HepG2 (cell line): ENCODE measurements at regions not wholly inside any gene's neighbourhood (a gene's known extent, or its start where the extent isn't known, plus 50 kb on each side); places are given as distances from the start of the nearest gene placed in this dataset.
A peak's percentile ranks its signal among the peaks of the same experiment; 100 is the strongest.

Source experiments
- ATAC-seq: fragments of 200-7000 bp; cut with Tn5 transposase; 3 replicates; pipeline ENCODE4 v1.9.1; 2020; ENCODE audit warnings: mild to moderate bottlenecking, moderate library complexity
- BruUV-seq: library from RNA; stranded (reverse); fragments of 400-500 nt; replicated peaks from 2 replicates; lab custom pipeline; 2021; lab: Mats Ljungman, UMichigan
- CTCF ChIA-PET: fragments of 300-600 bp; formaldehyde crosslinking; extraction: SDS; loops from one replicate; lab custom pipeline; 2021; ENCODE audit warnings: low total read pairs, inconsistent platforms, low intra/inter-chr PET ratio; lab: Yijun Ruan, JAX
- POLR2A ChIA-PET: fragments of 350-600 bp; sonication (Branson Sonifier 250); formaldehyde crosslinking; loops from one replicate; lab custom pipeline; 2020; ENCODE audit warnings: antibody characterized with exemption, inconsistent platforms; lab: Yijun Ruan, JAX
- DNase-seq: peaks from one replicate; pipeline ENCODE4 v3.0.0-alpha.2; 2015; ENCODE audit warnings: low spot score
- FAIRE-seq: peaks from 3 replicates; lab custom pipeline; 2011; peaks lifted over from hg19 to GRCh38; lab: Jason Lieb, UNC
- H2AFZ ChIP-seq: one replicate; pipeline ENCODE4 v1.6.1; 2011; ENCODE audit warnings: low read length, inconsistent platforms
- H3K27ac ChIP-seq: fragments of 300-600 bp; 3 replicates; pipeline ENCODE4 v1.8.0; 2011; ENCODE audit warnings: mixed run types, mild to moderate bottlenecking, mixed read lengths, low read length, inconsistent platforms; ENCODE audit not compliant: insufficient read depth; ENCODE audit errors: extremely low read length
- H3K27me3 ChIP-seq, 2 experiments: fragments of 200-600 bp in 1 of 2; 2 replicates in 1 of 2; 3 replicates in 1 of 2; pipeline versions ENCODE4 v1.6.0 to v1.8.0; 2011; ENCODE audit warnings: low read length in 2 of 2, mild to moderate bottlenecking in 2 of 2, moderate library complexity in 2 of 2, inconsistent platforms in 1 of 2; ENCODE audit not compliant: insufficient read depth in 2 of 2, control insufficient read depth in 1 of 2
- H3K36me3 ChIP-seq, 2 experiments: fragments of 200-600 bp in 1 of 2; replicated peaks in 1 of 2; 2 replicates in 1 of 2; 3 replicates in 1 of 2; pipeline versions ENCODE4 v1.5.1 to v1.8.0; 2011; ENCODE audit warnings: low read length in 2 of 2, inconsistent platforms in 1 of 2; ENCODE audit not compliant: insufficient read depth in 2 of 2, control insufficient read depth in 1 of 2
- H3K4me1 ChIP-seq: 2 replicates; pipeline ENCODE4 v1.5.1; 2012; ENCODE audit warnings: low read length, inconsistent platforms; ENCODE audit not compliant: insufficient read depth
- H3K4me2 ChIP-seq: 2 replicates; pipeline ENCODE4 v1.6.0; 2011; ENCODE audit warnings: low read depth, low read length, inconsistent platforms
- H3K4me3 ChIP-seq, 3 experiments: fragments of 200-600 bp in 1 of 3; sonication (generic), shearing (Covaris generic) in 1 of 3; replicated peaks in 1 of 3; 2 replicates each; pipeline ENCODE4 v1.5.1; 2011 to 2016; ENCODE audit warnings: low read length in 3 of 3, inconsistent platforms in 2 of 3, low read depth in 2 of 3, mild to moderate bottlenecking in 2 of 3, control low read depth in 1 of 3, mixed read lengths in 1 of 3; ENCODE audit not compliant: insufficient read depth in 1 of 3
- H3K79me2 ChIP-seq: one replicate; pipeline ENCODE4 v1.6.1; 2011; ENCODE audit warnings: low read length, inconsistent platforms; ENCODE audit not compliant: insufficient read depth
- H3K9ac ChIP-seq: 2 replicates; pipeline ENCODE4 v1.6.0; 2011; ENCODE audit warnings: mild to moderate bottlenecking, low read depth, low read length, inconsistent platforms; ENCODE audit not compliant: insufficient read depth
- H3K9me3 ChIP-seq: 2 replicates; pipeline ENCODE4 v1.5.1; 2012; ENCODE audit warnings: mild to moderate bottlenecking, low read length
- H4K20me1 ChIP-seq: 2 replicates; pipeline ENCODE4 v1.6.0; 2011; ENCODE audit warnings: inconsistent platforms, mild to moderate bottlenecking, low read length, moderate library complexity; ENCODE audit not compliant: insufficient read depth
- ARID3A ChIP-seq: IDR thresholded peaks from 2 replicates; pipeline ENCODE4 v1.6.1; 2012; ENCODE audit warnings: low read depth, low read length, improper control_type of control experiment
- ATF7 ChIP-seq, 2 experiments: fragments of 450-650 bp in 1 of 2; sonication (generic) in 1 of 2; formaldehyde crosslinking in 1 of 2; IDR thresholded peaks; 2 replicates each; pipeline versions ENCODE4 v1.4.0 to v1.6.1; 2016 to 2020; ENCODE audit warnings: antibody characterized with exemption in 1 of 2, mild to moderate bottlenecking in 1 of 2, missing genetic modification reagents in 1 of 2
- CREB1 ChIP-seq, 2 experiments: fragments of 450-650 bp in 1 of 2; IDR thresholded peaks; 2 replicates each; pipeline ENCODE4 v1.6.1; 2016 to 2017; ENCODE audit warnings: control low read depth in 1 of 2, mild to moderate bottlenecking in 1 of 2, missing compliant biosample characterization in 1 of 2, missing genetic modification characterization in 1 of 2
- FUBP1 ChIP-seq: sonication (generic); formaldehyde crosslinking; IDR thresholded peaks from 2 replicates; pipeline ENCODE4 v1.5.1; 2020; ENCODE audit warnings: missing genetic modification reagents, mild to moderate bottlenecking, borderline replicate concordance
- GPN1 ChIP-seq: sonication (generic); formaldehyde crosslinking; IDR thresholded peaks from 2 replicates; pipeline ENCODE4 v1.5.1; 2020; ENCODE audit warnings: missing genetic modification reagents, borderline replicate concordance
- KLF9 ChIP-seq: IDR thresholded peaks from 2 replicates; pipeline ENCODE4 v1.6.1; 2016; ENCODE audit warnings: low read depth
- SKIL ChIP-seq: sonication (generic); formaldehyde crosslinking; IDR thresholded peaks from 2 replicates; pipeline ENCODE4 v1.8.0; 2022; ENCODE audit warnings: missing genetic modification reagents, mild to moderate bottlenecking, moderate library complexity, borderline replicate concordance
- ZSCAN9 ChIP-seq: IDR thresholded peaks from 2 replicates; pipeline ENCODE4 v1.6.1; 2016; ENCODE audit warnings: borderline replicate concordance
- WGBS: methylation state at CpG from one replicate; pipeline ENCODE4 v1.1.6; 2017; ENCODE audit warnings: low lambda C conversion rate; 5-methylcytosine and 5-hydroxymethylcytosine counted together
- in situ Hi-C: cut with HindIII; loops from 2 replicates; pipeline ENCODE4 v1.10.0; 2017; ENCODE audit warnings: low pct_unique_long_range_greater_than_20kb; ENCODE audit not compliant: extremely low pct_ligation_motif_present
- intact Hi-C: fragments of 100-400 bp; cut with micrococcal nuclease; formaldehyde crosslinking; loops from one replicate; pipeline ENCODE4 v1.10.0; 2022; ENCODE audit not compliant: unreplicated experiment

- TF ChIP-seq ARID3A: no peak
These were observed 117.4 kb upstream of the GDNF start (continued) for GRCh38 chr5:37957218-37957617.

GRCh38 chr5:37955748-37956147, 115.9 kb upstream of the GDNF start:
- WGBS: 32% methylated on average over 4 of the region's 4 CpGs
- peaks cover 23% of the 10 kb centered on the region for H3K9me3 ChIP-seq
- ATAC-seq: no peak
- POLR2A ChIA-PET: no interaction called here
- intact Hi-C loops: no loop called here
- TF ChIP-seq CREB1 (IDR thresholded peaks at IDR 0.05) (peak; percentile 36; the same call in 1 of the 2 replicates), CREB1 (CRISPR knock-in tag; IDR thresholded peaks at IDR 0.05) (no peak), GPN1 (CRISPR knock-in tag) (no peak), ATF7 (IDR thresholded peaks at IDR 0.05) (peak; percentile 50; the same call in 1 of the 2 replicates), ATF7 (CRISPR knock-in tag; IDR thresholded peaks at IDR 0.05) (no peak)
- TF ChIP-seq, all 625 proteins: peak for 2
- no peak overlapping the region for H2AFZ ChIP-seq
- no peaks in the 10 kb centered on the region for H3K36me3 ChIP-seq
- peaks cover 0 to 2% of the 10 kb centered on the region in 2 experiments; a peak in 1 of 5 replicates for H3K27me3 ChIP-seq
- in situ Hi-C loops: no loop called here
- no peaks in the 10 kb centered on the region for H3K79me2 ChIP-seq
- no peaks in the 10 kb centered on the region for H4K20me1 ChIP-seq
- H3K4me1 ChIP-seq: 0 out of 2 replicates have a peak, but pooled peaks cover 7% of the 10 kb centered on the region
- FAIRE-seq (no peak), DNase-seq (no peak)
- CTCF ChIA-PET: no interaction called here
- no TSS peak for BruUV-seq
- no peak overlapping the region for H3K27ac ChIP-seq
- H3K9ac ChIP-seq: no peak overlapping the region
- H3K4me3 ChIP-seq: no peak overlapping the region
- H3K4me2 ChIP-seq: no peak overlapping the region

- in situ Hi-C loops: no loop called here
- ChIA-PET POLR2A (no interaction called here), CTCF (no interaction called here)
- Histone ChIP-seq H3K27me3 (peaks cover 0 to 4% of the 10 kb centered on the region in 2 experiments; a peak in 1 of 5 replicates), H3K4me1 (0 out of 2 replicates have a peak, but pooled peaks cover 7% of the 10 kb centered on the region), H3K9ac (no peak overlapping the region), H3K9me3 (peaks cover 23% of the 10 kb centered on the region), H3K79me2 (no peaks in the 10 kb centered on the region), H3K27ac (no peak overlapping the region), H3K4me3 (no peak overlapping the region), H3K36me3 (no peaks in the 10 kb centered on the region), H2AFZ (no peak overlapping the region), H3K4me2 (no peak overlapping the region), H4K20me1 (no peaks in the 10 kb centered on the region)
- intact Hi-C loops: no loop called here
- TF ChIP-seq KLF9: no peak
- no peak for TF ChIP-seq FUBP1 (CRISPR knock-in tag)
- no peak for TF ChIP-seq ZSCAN9 (CRISPR knock-in tag)
- TF ChIP-seq SKIL (CRISPR knock-in tag): no peak
- DNase-seq: no peak
- no peak for ATAC-seq
- BruUV-seq: no TSS peak
- FAIRE-seq: no peak
These were observed 114.7 kb upstream of the GDNF start for GRCh38 chr5:37954561-37954960.
